PFSK-1 (cell line): ENCODE measurements at regions not wholly inside any gene's neighbourhood (a gene's known extent, or its start where the extent isn't known, plus 50 kb on each side); places are given as distances from the start of the nearest gene placed in this dataset.

Source experiments
- FOXP2 ChIP-seq: optimal IDR thresholded peaks from 2 replicates; pipeline ENCODE3; 2011; ENCODE audit warnings: borderline replicate concordance, control low read depth, inconsistent platforms; ENCODE audit not compliant: insufficient read depth; ENCODE audit errors: extremely low read length, extremely low read depth
- POLR2AphosphoS5 ChIP-seq: IDR thresholded peaks from 2 replicates; pipeline ENCODE4 v1.6.1; 2012; ENCODE audit warnings: low read depth, mild to moderate bottlenecking, control low read depth, low read length, moderate library complexity
- SIN3A ChIP-seq: IDR thresholded peaks from 2 replicates; pipeline ENCODE4 v1.6.1; 2012; ENCODE audit warnings: mild to moderate bottlenecking, low read length, moderate library complexity, borderline replicate concordance; ENCODE audit not compliant: insufficient read depth
- TAF1 ChIP-seq: IDR thresholded peaks from 2 replicates; pipeline ENCODE4 v1.6.1; 2012; ENCODE audit warnings: low read length, control low read depth, borderline replicate concordance; ENCODE audit not compliant: insufficient read depth
- TF ChIP-seq, protein P1 (sequence below), 2 experiments: IDR thresholded peaks; 2 replicates each; pipeline versions ENCODE4 v1.6.1 to v1.8.0; 2011 to 2012; ENCODE audit warnings: low read depth in 2 of 2, low read length in 2 of 2, control low read depth in 1 of 2, inconsistent platforms in 1 of 2, mild to moderate bottlenecking in 1 of 2, moderate library complexity in 1 of 2; ENCODE audit not compliant: insufficient read depth in 1 of 2

DNA sequence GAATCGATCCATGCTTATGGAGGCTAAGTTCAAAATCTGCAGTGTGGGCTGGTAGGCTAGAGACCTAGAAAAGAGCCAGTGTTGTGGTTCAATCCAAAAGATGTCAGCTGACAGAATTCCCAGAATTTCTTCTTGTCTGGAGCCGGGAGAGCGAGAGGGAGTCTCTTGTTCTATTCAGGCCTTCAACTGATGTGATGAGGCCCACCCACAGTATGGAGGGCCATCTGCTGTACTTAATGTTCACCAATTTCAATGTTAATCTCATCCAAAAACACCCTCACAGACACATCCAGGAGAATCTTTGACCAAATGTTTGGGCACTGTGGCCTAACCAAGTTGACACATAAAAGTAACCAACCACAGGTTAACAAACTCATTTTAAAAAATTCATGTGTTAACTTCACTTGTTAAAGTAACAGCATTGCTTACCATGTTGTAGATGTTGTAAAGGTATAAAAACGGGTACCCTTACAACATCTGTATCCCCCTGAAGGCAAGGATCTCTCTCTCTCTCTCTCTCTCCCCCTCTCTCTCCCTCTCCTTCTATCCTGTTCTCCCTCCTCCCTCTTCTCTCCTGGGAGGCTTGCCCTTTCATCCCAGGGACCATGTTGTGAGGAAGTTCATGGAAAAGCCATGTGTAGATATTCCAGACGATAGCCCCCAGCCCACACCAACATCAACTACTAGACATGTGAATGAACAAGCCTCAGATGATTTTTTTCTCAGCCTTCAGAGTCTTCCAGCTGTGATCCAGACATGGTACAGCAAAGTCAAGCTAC is 66.4 kb upstream of the CHD2 start:
- TF ChIP-seq POLR2AphosphoS5 (no peak), TAF1 (no peak), FOXP2 (no peak), SIN3A (no peak)
- TF ChIP-seq, protein P1, sequence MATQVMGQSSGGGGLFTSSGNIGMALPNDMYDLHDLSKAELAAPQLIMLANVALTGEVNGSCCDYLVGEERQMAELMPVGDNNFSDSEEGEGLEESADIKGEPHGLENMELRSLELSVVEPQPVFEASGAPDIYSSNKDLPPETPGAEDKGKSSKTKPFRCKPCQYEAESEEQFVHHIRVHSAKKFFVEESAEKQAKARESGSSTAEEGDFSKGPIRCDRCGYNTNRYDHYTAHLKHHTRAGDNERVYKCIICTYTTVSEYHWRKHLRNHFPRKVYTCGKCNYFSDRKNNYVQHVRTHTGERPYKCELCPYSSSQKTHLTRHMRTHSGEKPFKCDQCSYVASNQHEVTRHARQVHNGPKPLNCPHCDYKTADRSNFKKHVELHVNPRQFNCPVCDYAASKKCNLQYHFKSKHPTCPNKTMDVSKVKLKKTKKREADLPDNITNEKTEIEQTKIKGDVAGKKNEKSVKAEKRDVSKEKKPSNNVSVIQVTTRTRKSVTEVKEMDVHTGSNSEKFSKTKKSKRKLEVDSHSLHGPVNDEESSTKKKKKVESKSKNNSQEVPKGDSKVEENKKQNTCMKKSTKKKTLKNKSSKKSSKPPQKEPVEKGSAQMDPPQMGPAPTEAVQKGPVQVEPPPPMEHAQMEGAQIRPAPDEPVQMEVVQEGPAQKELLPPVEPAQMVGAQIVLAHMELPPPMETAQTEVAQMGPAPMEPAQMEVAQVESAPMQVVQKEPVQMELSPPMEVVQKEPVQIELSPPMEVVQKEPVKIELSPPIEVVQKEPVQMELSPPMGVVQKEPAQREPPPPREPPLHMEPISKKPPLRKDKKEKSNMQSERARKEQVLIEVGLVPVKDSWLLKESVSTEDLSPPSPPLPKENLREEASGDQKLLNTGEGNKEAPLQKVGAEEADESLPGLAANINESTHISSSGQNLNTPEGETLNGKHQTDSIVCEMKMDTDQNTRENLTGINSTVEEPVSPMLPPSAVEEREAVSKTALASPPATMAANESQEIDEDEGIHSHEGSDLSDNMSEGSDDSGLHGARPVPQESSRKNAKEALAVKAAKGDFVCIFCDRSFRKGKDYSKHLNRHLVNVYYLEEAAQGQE (IDR thresholded peaks at IDR 0.05; ENCODE audit: insufficient read depth in 1 of 2, low read depth in 2 of 2, low read length in 2 of 2), result no peak

DNA sequence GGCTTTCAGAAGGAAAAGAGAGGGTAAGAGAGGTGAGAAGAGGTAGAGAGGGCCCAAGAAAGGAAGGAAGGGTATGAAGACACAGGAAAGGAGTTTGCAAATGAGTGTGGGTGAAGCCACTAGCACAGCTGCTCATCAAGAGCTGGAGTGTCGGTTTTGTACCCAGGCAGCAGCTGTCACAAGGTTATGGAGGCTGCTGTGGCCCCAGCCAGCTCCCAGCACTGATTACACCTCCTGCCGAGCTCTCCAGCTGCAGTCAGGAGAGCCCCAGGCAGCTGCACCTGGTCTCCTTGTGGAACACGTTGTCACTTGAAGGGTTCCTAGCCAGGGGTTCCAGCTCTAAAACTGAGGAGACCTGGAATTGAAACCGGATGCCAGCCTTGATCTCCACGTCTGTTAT is 60.4 kb upstream of the CHD2 start:
- TF ChIP-seq, protein P1 (IDR thresholded peaks at IDR 0.05; ENCODE audit: insufficient read depth in 1 of 2, low read depth in 2 of 2, low read length in 2 of 2), result no peak
- TF ChIP-seq SIN3A (no peak), POLR2AphosphoS5 (no peak)

DNA sequence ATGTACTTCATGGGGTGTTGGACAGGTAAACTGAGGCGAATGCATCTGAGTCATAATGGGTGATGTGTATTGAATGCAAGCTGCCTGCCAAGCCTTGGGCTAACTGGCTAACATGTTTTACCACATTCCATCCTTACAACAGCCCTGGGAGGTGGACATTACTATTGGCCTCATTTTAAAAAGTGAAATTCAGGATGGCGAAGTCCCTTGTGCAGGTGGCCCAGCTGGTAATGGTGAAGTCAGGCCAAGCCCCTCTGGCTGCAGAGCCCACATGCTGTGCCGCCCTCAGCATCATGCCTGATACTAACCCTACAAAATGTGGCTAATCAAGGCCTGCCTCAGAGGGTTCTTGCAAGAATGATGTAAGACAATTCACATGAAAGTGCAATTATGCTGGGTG is 60.0 kb upstream of the CHD2 start:
- TF ChIP-seq, protein P1 (IDR thresholded peaks at IDR 0.05; ENCODE audit: insufficient read depth in 1 of 2, low read depth in 2 of 2, low read length in 2 of 2), result no peak
- TF ChIP-seq POLR2AphosphoS5 (no peak), TAF1 (no peak)

DNA sequence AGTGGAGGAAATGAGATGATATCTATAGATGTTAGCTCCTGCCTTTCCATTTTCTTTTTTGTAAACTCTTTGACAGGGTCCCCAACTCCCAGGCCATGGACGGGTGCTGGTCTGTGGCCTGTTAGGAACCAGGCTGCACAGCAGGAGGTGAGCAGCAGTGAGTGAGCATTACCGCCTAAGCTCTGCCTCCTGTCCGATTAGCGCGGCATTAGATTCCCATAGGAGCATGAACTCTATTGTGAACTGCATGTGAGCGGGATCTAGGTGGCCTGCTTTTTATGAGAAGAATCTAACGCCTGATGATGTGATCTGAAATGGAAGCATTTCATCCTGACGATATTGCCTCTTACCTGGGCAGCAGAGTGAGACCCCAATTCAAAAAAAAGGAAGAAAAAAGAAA is 56.8 kb upstream of the CHD2 start:
- TF ChIP-seq, protein P1 (IDR thresholded peaks at IDR 0.05; ENCODE audit: insufficient read depth in 1 of 2, low read depth in 2 of 2, low read length in 2 of 2), result no peak
- TF ChIP-seq POLR2AphosphoS5, result no peak
- TF ChIP-seq TAF1, result no peak
- no peak for TF ChIP-seq SIN3A
- no peak for TF ChIP-seq FOXP2

DNA sequence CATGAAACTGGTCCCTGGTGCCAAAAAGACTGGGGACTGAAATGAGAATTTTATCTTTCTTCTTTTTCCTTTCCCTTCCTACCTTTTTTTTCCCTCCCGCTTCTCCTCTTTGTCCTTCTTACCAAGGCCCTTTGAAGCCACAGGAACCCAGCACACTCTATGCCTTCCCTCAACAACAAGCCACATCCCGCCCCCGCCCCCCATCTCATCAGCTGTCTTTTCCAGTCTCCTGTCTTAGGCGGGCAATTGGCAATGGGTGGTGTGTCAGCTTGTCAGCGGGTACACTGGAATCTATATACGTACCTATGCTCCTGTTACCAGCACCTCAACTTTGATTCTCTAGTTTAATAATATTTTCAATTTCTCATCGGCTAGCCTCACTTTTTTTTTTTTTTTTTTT is 56.3 kb upstream of the CHD2 start:
- TF ChIP-seq FOXP2, result no peak
- TF ChIP-seq TAF1, result no peak
- TF ChIP-seq SIN3A, result no peak
- TF ChIP-seq POLR2AphosphoS5, result no peak
- TF ChIP-seq, protein P1 (IDR thresholded peaks at IDR 0.05; ENCODE audit: insufficient read depth in 1 of 2, low read depth in 2 of 2, low read length in 2 of 2), result no peak
